ENCODE measurements at regions not wholly inside any gene's neighbourhood (a gene's known extent, or its start where the extent isn't known, plus 50 kb on each side); places are given as distances from the start of the nearest gene placed in this dataset.

GRCh38 chr13:22099585-22099984 is 428.7 kb downstream of the FGF9 start (continued):
- no peak for TF ChIP-seq RFX5 (IDR thresholded peaks at IDR 0.05; ENCODE audit: borderline replicate concordance, low read depth, low read length)
